GM12878 (cell line): ENCODE measurements at regions not wholly inside any gene's neighbourhood (a gene's known extent, or its start where the extent isn't known, plus 50 kb on each side); places are given as distances from the start of the nearest gene placed in this dataset.

ENCODE experiments used
- ATAC-seq: fragments of 200-7000 bp; cut with Tn5 transposase; 3 replicates; pipeline ENCODE4 v1.9.1; 2020; ENCODE audit warnings: mild to moderate bottlenecking, moderate library complexity
- BruUV-seq: library from RNA; stranded (reverse); fragments of 400-500 nt; replicated peaks from 2 replicates; lab custom pipeline; 2021; lab: Mats Ljungman, UMichigan
- CTCF ChIA-PET: fragments of 300-600 bp; sonication (Branson Sonifier 250); formaldehyde crosslinking; extraction: SDS; loops from one replicate; lab custom pipeline; 2021; ENCODE audit warnings: inconsistent platforms; lab: Yijun Ruan, JAX
- POLR2A ChIA-PET: fragments of 350-600 bp; formaldehyde crosslinking; extraction: SDS; loops from one replicate; lab custom pipeline; 2021; ENCODE audit warnings: inconsistent platforms; lab: Charles Lee
- RAD21 ChIA-PET: fragments of 300-600 bp; sonication (Branson Sonifier 250); formaldehyde crosslinking; loops from one replicate; lab custom pipeline; 2023; ENCODE audit warnings: antibody characterized with exemption; ENCODE audit not compliant: unreplicated experiment; lab: Charles Lee
- SMC1A ChIA-PET: fragments of 300-600 bp; sonication (Branson Sonifier 250); formaldehyde crosslinking; loops from one replicate; lab custom pipeline; 2023; ENCODE audit not compliant: unreplicated experiment, uncharacterized antibody; lab: Charles Lee
- DNase-seq: peaks from one replicate; pipeline ENCODE4 v3.0.0-alpha.2; 2011; ENCODE audit warnings: low read depth, low spot score
- FAIRE-seq: peaks from 3 replicates; lab custom pipeline; 2011; peaks lifted over from hg19 to GRCh38; lab: Jason Lieb, UNC
- H2AFZ ChIP-seq: 2 replicates; pipeline ENCODE4 v1.6.0; 2011; ENCODE audit warnings: low read depth, low read length, control low read depth; ENCODE audit not compliant: control insufficient read depth
- H3K27ac ChIP-seq: 2 replicates; pipeline ENCODE4 v1.5.1; 2011; ENCODE audit warnings: control low read depth; ENCODE audit not compliant: control insufficient read depth, insufficient read depth
- H3K27me3 ChIP-seq, 2 experiments: replicated peaks in 1 of 2; 2 replicates each; pipeline versions ENCODE4 v1.6.0 to v1.6.1; 2011; ENCODE audit warnings: low read length in 1 of 2; ENCODE audit not compliant: control insufficient read depth in 2 of 2, insufficient read depth in 2 of 2
- H3K36me3 ChIP-seq, 2 experiments: 2 replicates each; pipeline ENCODE4 v1.5.1; 2011; ENCODE audit warnings: low read length in 1 of 2; ENCODE audit not compliant: control insufficient read depth in 2 of 2, insufficient read depth in 2 of 2
- H3K4me1 ChIP-seq: 2 replicates; pipeline ENCODE4 v1.6.1; 2011; ENCODE audit warnings: mild to moderate bottlenecking, low read length, moderate library complexity, mixed read lengths; ENCODE audit not compliant: control insufficient read depth, insufficient read depth
- H3K4me2 ChIP-seq: 2 replicates; pipeline ENCODE4 v1.6.0; 2011; ENCODE audit warnings: control low read depth; ENCODE audit not compliant: control insufficient read depth, insufficient read depth
- H3K4me3 ChIP-seq: fragments of 200-600 bp; sonication (generic); 2 replicates; pipeline ENCODE4 v1.5.1; 2016
- H3K79me2 ChIP-seq: 2 replicates; pipeline ENCODE4 v1.6.0; 2011; ENCODE audit warnings: low read length; ENCODE audit not compliant: control insufficient read depth, insufficient read depth
- H3K9ac ChIP-seq: 2 replicates; pipeline ENCODE4 v1.8.0; 2011; ENCODE audit warnings: low read length, control low read depth, mixed read lengths; ENCODE audit not compliant: control insufficient read depth, insufficient read depth
- H3K9me3 ChIP-seq: replicated peaks from 3 replicates; pipeline ENCODE4 v1.5.1; 2011; ENCODE audit warnings: mild to moderate bottlenecking, low read length; ENCODE audit not compliant: control insufficient read depth, insufficient read depth
- H4K20me1 ChIP-seq: 2 replicates; pipeline ENCODE4 v1.6.0; 2011; ENCODE audit not compliant: control insufficient read depth, insufficient read depth
- CEBPZ ChIP-seq: fragments of 150-350 bp; IDR thresholded peaks from 2 replicates; pipeline ENCODE4 v1.6.1; 2016; ENCODE audit warnings: low read depth, low read length
- CTCF ChIP-seq, 3 experiments: IDR thresholded peaks in 2 of 3; conservative IDR thresholded peaks in 1 of 3; 2 replicates each; pipeline ENCODE4 v1.5.1; 2011; ENCODE audit warnings: low read depth in 3 of 3, low read length in 3 of 3, mild to moderate bottlenecking in 3 of 3, control low read depth in 2 of 3, moderate library complexity in 2 of 3, inconsistent platforms in 1 of 3, mixed read lengths in 1 of 3; ENCODE audit not compliant: control insufficient read depth in 2 of 3, insufficient read depth in 1 of 3; ENCODE audit errors: extremely low read depth in 1 of 3
- DPF2 ChIP-seq: fragments of 450-650 bp; IDR thresholded peaks from 2 replicates; pipeline ENCODE4 v1.6.1; 2017; ENCODE audit warnings: mild to moderate bottlenecking
- FOXM1 ChIP-seq: IDR thresholded peaks from 2 replicates; pipeline ENCODE4 v1.6.1; 2012; ENCODE audit warnings: low read depth, mild to moderate bottlenecking, inconsistent platforms, low read length, moderate library complexity
- HDGF ChIP-seq: fragments of 450-650 bp; IDR thresholded peaks from 2 replicates; pipeline ENCODE4 v1.6.1; 2016; ENCODE audit warnings: antibody characterized with exemption
- JUNB ChIP-seq: IDR thresholded peaks from 2 replicates; pipeline ENCODE4 v1.6.1; 2016; ENCODE audit warnings: antibody characterized with exemption, mild to moderate bottlenecking
- RCOR1 ChIP-seq: conservative IDR thresholded peaks from 2 replicates; pipeline ENCODE4 v1.6.1; 2012; ENCODE audit warnings: low read depth, low read length, improper control_type of control experiment
- ZNF207 ChIP-seq: fragments of 450-650 bp; IDR thresholded peaks from 2 replicates; pipeline ENCODE4 v1.6.1; 2014; ENCODE audit warnings: antibody characterized with exemption, mild to moderate bottlenecking, borderline replicate concordance
- ZNF217 ChIP-seq: fragments of 450-650 bp; IDR thresholded peaks from 2 replicates; pipeline ENCODE4 v1.6.1; 2017; ENCODE audit warnings: antibody characterized with exemption, mild to moderate bottlenecking
- WGBS: methylation state at CpG from one replicate; pipeline ENCODE4 v1.1.6; 2016; ENCODE audit warnings: low lambda C conversion rate; ENCODE audit not compliant: insufficient replicate concordance, insufficient coverage; ENCODE audit errors: missing lambda C conversion rate; 5-methylcytosine and 5-hydroxymethylcytosine counted together
- in situ Hi-C: fragments of 300-500 bp; cut with MboI; formaldehyde crosslinking; loops from 9 replicates; pipeline ENCODE4 v1.14.3; 2018; ENCODE audit warnings: mixed read lengths
- intact Hi-C: fragments of 100-400 bp; cut with micrococcal nuclease; formaldehyde crosslinking; loops from one replicate; pipeline ENCODE4 v1.14.2; 2022; ENCODE audit not compliant: unreplicated experiment
- TF ChIP-seq, protein P1 (sequence below): IDR thresholded peaks from 2 replicates; pipeline ENCODE4 v1.6.1; 2011; ENCODE audit warnings: borderline replicate concordance, low read depth, mild to moderate bottlenecking, moderate library complexity, low read length; ENCODE audit not compliant: insufficient read depth, poor library complexity, severe bottlenecking
- TF ChIP-seq, protein P2 (sequence below): IDR thresholded peaks from 2 replicates; pipeline ENCODE4 v1.6.1; 2012; ENCODE audit warnings: low read depth, low read length, improper control_type of control experiment
- TF ChIP-seq, protein P3 (sequence below): fragments of 450-650 bp; IDR thresholded peaks from 2 replicates; pipeline ENCODE4 v1.6.1; 2017; ENCODE audit warnings: mild to moderate bottlenecking, moderate library complexity

DNA sequence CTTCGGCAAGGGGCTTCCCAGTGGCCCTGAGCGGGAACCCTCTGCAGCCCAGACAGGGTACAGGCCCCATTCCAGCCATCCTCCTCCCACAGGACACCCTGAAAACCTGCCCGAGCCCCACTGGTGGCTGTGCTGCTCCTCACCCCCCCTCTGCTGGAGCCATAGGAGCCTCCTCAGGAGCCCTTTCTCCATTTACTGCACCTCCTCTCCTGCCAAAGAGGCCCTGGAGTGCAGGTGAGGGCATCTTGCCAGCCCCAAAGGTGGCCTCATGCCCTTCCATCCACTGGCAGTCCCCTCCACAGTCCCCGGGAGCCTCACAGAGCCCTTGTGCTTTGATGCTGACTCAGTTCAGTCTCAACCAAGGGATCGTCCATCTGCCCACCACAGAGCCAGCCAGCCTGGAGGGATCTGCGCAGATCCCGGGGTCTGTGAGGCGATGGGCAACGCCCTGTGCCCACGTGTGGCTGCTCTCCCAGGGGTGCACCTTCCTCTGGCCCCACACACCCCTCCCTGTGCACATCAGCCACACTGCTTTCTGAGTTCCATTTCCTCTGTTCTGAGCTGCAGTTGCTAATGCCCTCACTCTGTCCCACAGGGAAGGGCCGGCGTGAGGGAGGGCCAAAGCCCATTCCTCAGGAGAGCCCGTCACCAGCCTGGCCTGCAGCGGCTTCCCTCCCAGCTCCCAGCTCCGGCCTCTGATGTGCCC lies 228.5 kb downstream of the DLL1 start:
- Histone ChIP-seq H3K79me2 (no peaks in the 10 kb centered on the region), H3K4me1 (no peaks in the 10 kb centered on the region), H2AFZ (no peak overlapping the region), H3K27ac (no peak overlapping the region), H3K9ac (no peak overlapping the region), H3K4me3 (no peak overlapping the region), H4K20me1 (no peaks in the 10 kb centered on the region), H3K9me3 (no peaks in the 10 kb centered on the region; the same call in 2 of the 3 replicates), H3K4me2 (no peak overlapping the region), H3K36me3 (no peaks in the 10 kb centered on the region), H3K27me3 (no peaks in the 10 kb centered on the region)
- CTCF ChIA-PET = no interaction called here
- BruUV-seq = no TSS peak
- intact Hi-C loops = no loop called here
- FAIRE-seq (no peak), DNase-seq (no peak), ATAC-seq (no peak)
- RAD21 ChIA-PET = no interaction called here
- SMC1A ChIA-PET = no interaction called here
- in situ Hi-C loops = no loop called here
- POLR2A ChIA-PET = no interaction called here
- WGBS = 42% methylated on average over 15 of the region's 15 CpGs
- TF ChIP-seq ZNF217 (no peak), JUNB (no peak), RCOR1 (no peak), FOXM1 (no peak), CEBPZ (no peak), ZNF207 (no peak), CTCF (IDR thresholded peaks at IDR 0.05 in 2 of 3, conservative IDR thresholded peaks at IDR 0.05 in 1 of 3; ENCODE audit: control insufficient read depth in 2 of 3, extremely low read depth in 1 of 3, insufficient read depth in 1 of 3, low read depth in 3 of 3, low read length in 3 of 3) (no peak), HDGF (no peak), DPF2 (no peak)
- TF ChIP-seq, protein P1, sequence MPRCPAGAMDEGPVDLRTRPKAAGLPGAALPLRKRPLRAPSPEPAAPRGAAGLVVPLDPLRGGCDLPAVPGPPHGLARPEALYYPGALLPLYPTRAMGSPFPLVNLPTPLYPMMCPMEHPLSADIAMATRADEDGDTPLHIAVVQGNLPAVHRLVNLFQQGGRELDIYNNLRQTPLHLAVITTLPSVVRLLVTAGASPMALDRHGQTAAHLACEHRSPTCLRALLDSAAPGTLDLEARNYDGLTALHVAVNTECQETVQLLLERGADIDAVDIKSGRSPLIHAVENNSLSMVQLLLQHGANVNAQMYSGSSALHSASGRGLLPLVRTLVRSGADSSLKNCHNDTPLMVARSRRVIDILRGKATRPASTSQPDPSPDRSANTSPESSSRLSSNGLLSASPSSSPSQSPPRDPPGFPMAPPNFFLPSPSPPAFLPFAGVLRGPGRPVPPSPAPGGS = no peak
- TF ChIP-seq, protein P2, sequence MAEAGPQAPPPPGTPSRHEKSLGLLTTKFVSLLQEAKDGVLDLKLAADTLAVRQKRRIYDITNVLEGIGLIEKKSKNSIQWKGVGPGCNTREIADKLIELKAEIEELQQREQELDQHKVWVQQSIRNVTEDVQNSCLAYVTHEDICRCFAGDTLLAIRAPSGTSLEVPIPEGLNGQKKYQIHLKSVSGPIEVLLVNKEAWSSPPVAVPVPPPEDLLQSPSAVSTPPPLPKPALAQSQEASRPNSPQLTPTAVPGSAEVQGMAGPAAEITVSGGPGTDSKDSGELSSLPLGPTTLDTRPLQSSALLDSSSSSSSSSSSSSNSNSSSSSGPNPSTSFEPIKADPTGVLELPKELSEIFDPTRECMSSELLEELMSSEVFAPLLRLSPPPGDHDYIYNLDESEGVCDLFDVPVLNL = no peak
- TF ChIP-seq, protein P3, sequence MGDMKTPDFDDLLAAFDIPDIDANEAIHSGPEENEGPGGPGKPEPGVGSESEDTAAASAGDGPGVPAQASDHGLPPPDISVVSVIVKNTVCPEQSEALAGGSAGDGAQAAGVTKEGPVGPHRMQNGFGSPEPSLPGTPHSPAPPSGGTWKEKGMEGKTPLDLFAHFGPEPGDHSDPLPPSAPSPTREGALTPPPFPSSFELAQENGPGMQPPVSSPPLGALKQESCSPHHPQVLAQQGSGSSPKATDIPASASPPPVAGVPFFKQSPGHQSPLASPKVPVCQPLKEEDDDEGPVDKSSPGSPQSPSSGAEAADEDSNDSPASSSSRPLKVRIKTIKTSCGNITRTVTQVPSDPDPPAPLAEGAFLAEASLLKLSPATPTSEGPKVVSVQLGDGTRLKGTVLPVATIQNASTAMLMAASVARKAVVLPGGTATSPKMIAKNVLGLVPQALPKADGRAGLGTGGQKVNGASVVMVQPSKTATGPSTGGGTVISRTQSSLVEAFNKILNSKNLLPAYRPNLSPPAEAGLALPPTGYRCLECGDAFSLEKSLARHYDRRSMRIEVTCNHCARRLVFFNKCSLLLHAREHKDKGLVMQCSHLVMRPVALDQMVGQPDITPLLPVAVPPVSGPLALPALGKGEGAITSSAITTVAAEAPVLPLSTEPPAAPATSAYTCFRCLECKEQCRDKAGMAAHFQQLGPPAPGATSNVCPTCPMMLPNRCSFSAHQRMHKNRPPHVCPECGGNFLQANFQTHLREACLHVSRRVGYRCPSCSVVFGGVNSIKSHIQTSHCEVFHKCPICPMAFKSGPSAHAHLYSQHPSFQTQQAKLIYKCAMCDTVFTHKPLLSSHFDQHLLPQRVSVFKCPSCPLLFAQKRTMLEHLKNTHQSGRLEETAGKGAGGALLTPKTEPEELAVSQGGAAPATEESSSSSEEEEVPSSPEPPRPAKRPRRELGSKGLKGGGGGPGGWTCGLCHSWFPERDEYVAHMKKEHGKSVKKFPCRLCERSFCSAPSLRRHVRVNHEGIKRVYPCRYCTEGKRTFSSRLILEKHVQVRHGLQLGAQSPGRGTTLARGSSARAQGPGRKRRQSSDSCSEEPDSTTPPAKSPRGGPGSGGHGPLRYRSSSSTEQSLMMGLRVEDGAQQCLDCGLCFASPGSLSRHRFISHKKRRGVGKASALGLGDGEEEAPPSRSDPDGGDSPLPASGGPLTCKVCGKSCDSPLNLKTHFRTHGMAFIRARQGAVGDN = no peak
